ENCODE measurements at regions not wholly inside any gene's neighbourhood (a gene's known extent, or its start where the extent isn't known, plus 50 kb on each side); places are given as distances from the start of the nearest gene placed in this dataset.

GRCh38 chrX:38862100-38862499 lies 60.8 kb downstream of the MID1IP1 start:
- H3K36me3 ChIP-seq, result no peaks in the 10 kb centered on the region
- no peak overlapping the region for H3K4me3 ChIP-seq
- 75 to 95% methylated on average over 3 of the region's 3 CpGs for WGBS, 2 donors
- H3K27me3 ChIP-seq, result no peaks in the 10 kb centered on the region
- no peaks in the 10 kb centered on the region for H3K9me3 ChIP-seq
- H3K4me1 ChIP-seq, result no peaks in the 10 kb centered on the region
- no peak for TF ChIP-seq EP300 (IDR thresholded peaks at IDR 0.05)
- no peak for TF ChIP-seq POLR2A (IDR thresholded peaks at IDR 0.05)
- no peak for TF ChIP-seq CTCF (IDR thresholded peaks at IDR 0.05)
- H3K27ac ChIP-seq, result no peak overlapping the region
- DNase-seq (ENCODE audit: low spot score in 2 of 2), result no peak

GRCh38 chrX:38864165-38864564 lies 62.9 kb downstream of the MID1IP1 start:
- WGBS, 2 donors, result 27 to 50% methylated on average over 1 of the region's 1 CpG
- Histone ChIP-seq H3K9me3 (no peaks in the 10 kb centered on the region), H3K36me3 (no peaks in the 10 kb centered on the region), H3K27me3 (no peaks in the 10 kb centered on the region), H3K4me1 (no peaks in the 10 kb centered on the region), H3K4me3 (no peak overlapping the region), H3K27ac (no peak overlapping the region)
- no peak for DNase-seq (ENCODE audit: low spot score in 2 of 2)
- TF ChIP-seq POLR2A (IDR thresholded peaks at IDR 0.05) (no peak), CTCF (IDR thresholded peaks at IDR 0.05) (no peak), EP300 (IDR thresholded peaks at IDR 0.05) (no peak)

GRCh38 chrX:38868321-38868720 lies 67.1 kb downstream of the MID1IP1 start:
- TF ChIP-seq CTCF (IDR thresholded peaks at IDR 0.05), result no peak
- no peak for TF ChIP-seq EP300 (IDR thresholded peaks at IDR 0.05)
- TF ChIP-seq POLR2A (IDR thresholded peaks at IDR 0.05), result no peak
- H3K4me3 ChIP-seq, result no peak overlapping the region
- 74 to 93% methylated on average over 6 of the region's 6 CpGs for WGBS, 2 donors
- peaks cover 0 to 2% of the 10 kb centered on the region in 2 donors for H3K27me3 ChIP-seq
- no peak overlapping the region for H3K27ac ChIP-seq
- H3K36me3 ChIP-seq, result no peaks in the 10 kb centered on the region
- no peak for DNase-seq (ENCODE audit: low spot score in 2 of 2)
- H3K9me3 ChIP-seq, result no peaks in the 10 kb centered on the region
- H3K4me1 ChIP-seq, result no peaks in the 10 kb centered on the region

GRCh38 chrX:38868941-38869401 lies 67.7 kb downstream of the MID1IP1 start:
- DNase-seq (ENCODE audit: low spot score in 2 of 2), result no peak
- no peaks in the 10 kb centered on the region for H3K4me1 ChIP-seq
- H3K4me3 ChIP-seq, result no peak overlapping the region
- TF ChIP-seq EP300 (IDR thresholded peaks at IDR 0.05) (no peak), POLR2A (IDR thresholded peaks at IDR 0.05) (no peak), CTCF (IDR thresholded peaks at IDR 0.05) (no peak)
- H3K27me3 ChIP-seq, result peaks cover 0 to 2% of the 10 kb centered on the region in 2 donors
- H3K9me3 ChIP-seq, result no peaks in the 10 kb centered on the region
- no peak overlapping the region for H3K27ac ChIP-seq
- H3K36me3 ChIP-seq, result no peaks in the 10 kb centered on the region
- 45 to 51% methylated on average over 3 of the region's 3 CpGs for WGBS, 2 donors

GRCh38 chrX:38870361-38870895 lies 69.2 kb downstream of the MID1IP1 start:
- 65 to 79% methylated on average over 7 of the region's 7 CpGs for WGBS, 2 donors
- TF ChIP-seq POLR2A (IDR thresholded peaks at IDR 0.05), result no peak
- TF ChIP-seq EP300 (IDR thresholded peaks at IDR 0.05), result no peak
- TF ChIP-seq CTCF (IDR thresholded peaks at IDR 0.05), result no peak
- Histone ChIP-seq H3K36me3 (no peaks in the 10 kb centered on the region), H3K9me3 (no peaks in the 10 kb centered on the region), H3K4me3 (no peak overlapping the region), H3K27me3 (peaks cover 0 to 2% of the 10 kb centered on the region in 2 donors), H3K27ac (no peak overlapping the region), H3K4me1 (no peaks in the 10 kb centered on the region)
- no peak for DNase-seq (ENCODE audit: low spot score in 2 of 2)
